ENCODE measurements at regions not wholly inside any gene's neighbourhood (a gene's known extent, or its start where the extent isn't known, plus 50 kb on each side); places are given as distances from the start of the nearest gene placed in this dataset.

GRCh38 chr1:41995441-41996130 lies 76.9 kb upstream of the HIVEP3 start:
- Histone ChIP-seq H3K27ac (ENCODE audit: low read depth, low read length) (no peak overlapping the region), H4K20me1 (ENCODE audit: insufficient read depth, low read length) (no peaks in the 10 kb centered on the region), H3K27me3 (ENCODE audit: insufficient read depth, low read length) (no peaks in the 10 kb centered on the region), H3K36me3 (ENCODE audit: insufficient read depth, low read length) (no peaks in the 10 kb centered on the region), H3K79me2 (ENCODE audit: insufficient read depth, low read length) (no peaks in the 10 kb centered on the region), H2AFZ (ENCODE audit: low read length) (no peak overlapping the region), H3K4me3 (ENCODE audit: insufficient read depth, low read length) (no peak overlapping the region), H3K4me2 (ENCODE audit: insufficient read depth, low read length) (no peak overlapping the region), H3K4me1 (ENCODE audit: insufficient read depth, low read length) (no peaks in the 10 kb centered on the region), H3K9me3 (ENCODE audit: low read depth, low read length) (no peaks in the 10 kb centered on the region)
- no peak for DNase-seq (ENCODE audit: insufficient read length, low spot score, missing footprints)
- TF ChIP-seq CTCF (IDR thresholded peaks at IDR 0.05; ENCODE audit: extremely low read depth, low read depth, low read length) = no peak

GRCh38 chr1:41994195-41994894 lies 75.6 kb upstream of the HIVEP3 start:
- Histone ChIP-seq H2AFZ (ENCODE audit: low read length) (no peak overlapping the region), H3K27ac (ENCODE audit: low read depth, low read length) (no peak overlapping the region), H3K79me2 (ENCODE audit: insufficient read depth, low read length) (no peaks in the 10 kb centered on the region), H4K20me1 (ENCODE audit: insufficient read depth, low read length) (no peaks in the 10 kb centered on the region), H3K27me3 (ENCODE audit: insufficient read depth, low read length) (no peaks in the 10 kb centered on the region), H3K36me3 (ENCODE audit: insufficient read depth, low read length) (no peaks in the 10 kb centered on the region), H3K4me2 (ENCODE audit: insufficient read depth, low read length) (no peak overlapping the region), H3K4me1 (ENCODE audit: insufficient read depth, low read length) (no peaks in the 10 kb centered on the region), H3K9me3 (ENCODE audit: low read depth, low read length) (no peaks in the 10 kb centered on the region), H3K4me3 (ENCODE audit: insufficient read depth, low read length) (no peak overlapping the region)
- TF ChIP-seq CTCF (IDR thresholded peaks at IDR 0.05; ENCODE audit: extremely low read depth, low read depth, low read length) = no peak
- DNase-seq (ENCODE audit: insufficient read length, low spot score, missing footprints) = no peak

- H3K4me1 ChIP-seq (ENCODE audit: insufficient read depth, low read length) = no peaks in the 10 kb centered on the region
- H4K20me1 ChIP-seq (ENCODE audit: insufficient read depth, low read length) = no peaks in the 10 kb centered on the region
- no peaks in the 10 kb centered on the region for H3K27me3 ChIP-seq (ENCODE audit: insufficient read depth, low read length)
- no peaks in the 10 kb centered on the region for H3K79me2 ChIP-seq (ENCODE audit: insufficient read depth, low read length)
- H3K27ac ChIP-seq (ENCODE audit: low read depth, low read length) = no peak overlapping the region
- H3K4me2 ChIP-seq (ENCODE audit: insufficient read depth, low read length) = no peak overlapping the region
- no peak for TF ChIP-seq CTCF (IDR thresholded peaks at IDR 0.05; ENCODE audit: extremely low read depth, low read depth, low read length)
- H3K4me3 ChIP-seq (ENCODE audit: insufficient read depth, low read length) = no peak overlapping the region
- no peak overlapping the region for H2AFZ ChIP-seq (ENCODE audit: low read length)
- no peaks in the 10 kb centered on the region for H3K9me3 ChIP-seq (ENCODE audit: low read depth, low read length)
- DNase-seq (ENCODE audit: insufficient read length, low spot score, missing footprints) = no peak
- H3K36me3 ChIP-seq (ENCODE audit: insufficient read depth, low read length) = no peaks in the 10 kb centered on the region
Measured at GRCh38 chr1:41983451-41983850, 64.7 kb upstream of the HIVEP3 start.

GRCh38 chr1:41981796-41982195 lies 63.1 kb upstream of the HIVEP3 start:
- no peak for DNase-seq (ENCODE audit: insufficient read length, low spot score, missing footprints)
- no peaks in the 10 kb centered on the region for H4K20me1 ChIP-seq (ENCODE audit: insufficient read depth, low read length)
- H3K27me3 ChIP-seq (ENCODE audit: insufficient read depth, low read length) = no peaks in the 10 kb centered on the region
- H3K27ac ChIP-seq (ENCODE audit: low read depth, low read length) = no peak overlapping the region
- H3K36me3 ChIP-seq (ENCODE audit: insufficient read depth, low read length) = no peaks in the 10 kb centered on the region
- H3K4me2 ChIP-seq (ENCODE audit: insufficient read depth, low read length) = no peak overlapping the region
- no peak overlapping the region for H3K4me3 ChIP-seq (ENCODE audit: insufficient read depth, low read length)
- no peak for TF ChIP-seq CTCF (IDR thresholded peaks at IDR 0.05; ENCODE audit: extremely low read depth, low read depth, low read length)
- H3K4me1 ChIP-seq (ENCODE audit: insufficient read depth, low read length) = no peaks in the 10 kb centered on the region
- no peaks in the 10 kb centered on the region for H3K9me3 ChIP-seq (ENCODE audit: low read depth, low read length)
- no peaks in the 10 kb centered on the region for H3K79me2 ChIP-seq (ENCODE audit: insufficient read depth, low read length)
- H2AFZ ChIP-seq (ENCODE audit: low read length) = no peak overlapping the region
